VCaP (cell line): ENCODE measurements at regions not wholly inside any gene's neighbourhood (a gene's known extent, or its start where the extent isn't known, plus 50 kb on each side); places are given as distances from the start of the nearest gene placed in this dataset.
A peak's percentile ranks its signal among the peaks of the same experiment; 100 is the strongest.

Experiments used
- H3K27ac ChIP-seq: fragments of 450-650 bp; 2 replicates; pipeline ENCODE4 v1.5.1; 2017
- TF ChIP-seq, protein P1 (sequence below): fragments of 450-650 bp; conservative IDR thresholded peaks from 2 replicates; pipeline ENCODE4 v1.5.1; 2017; ENCODE audit warnings: mild to moderate bottlenecking, moderate library complexity

DNA sequence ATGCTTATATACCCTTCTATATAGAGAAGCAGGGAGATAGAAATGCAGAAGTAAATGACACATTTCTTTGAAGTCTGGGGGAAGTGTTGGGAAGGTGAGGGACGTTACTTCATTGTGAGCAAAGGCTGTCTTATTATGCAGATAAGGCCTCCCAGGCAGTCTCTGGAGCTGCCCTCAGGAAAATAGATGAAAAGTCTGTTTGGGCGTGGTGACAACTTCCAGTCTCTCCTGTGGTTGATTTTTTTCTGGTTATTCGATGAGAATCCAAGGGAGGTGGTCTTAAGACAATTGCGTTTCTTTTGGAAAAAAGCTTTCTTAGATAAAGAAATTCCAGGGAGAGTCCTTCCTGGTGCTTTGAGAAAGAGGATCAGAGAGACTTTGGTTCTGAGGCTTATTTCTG is 84.0 kb downstream of the NEUROD6 start:
- TF ChIP-seq, protein P1, sequence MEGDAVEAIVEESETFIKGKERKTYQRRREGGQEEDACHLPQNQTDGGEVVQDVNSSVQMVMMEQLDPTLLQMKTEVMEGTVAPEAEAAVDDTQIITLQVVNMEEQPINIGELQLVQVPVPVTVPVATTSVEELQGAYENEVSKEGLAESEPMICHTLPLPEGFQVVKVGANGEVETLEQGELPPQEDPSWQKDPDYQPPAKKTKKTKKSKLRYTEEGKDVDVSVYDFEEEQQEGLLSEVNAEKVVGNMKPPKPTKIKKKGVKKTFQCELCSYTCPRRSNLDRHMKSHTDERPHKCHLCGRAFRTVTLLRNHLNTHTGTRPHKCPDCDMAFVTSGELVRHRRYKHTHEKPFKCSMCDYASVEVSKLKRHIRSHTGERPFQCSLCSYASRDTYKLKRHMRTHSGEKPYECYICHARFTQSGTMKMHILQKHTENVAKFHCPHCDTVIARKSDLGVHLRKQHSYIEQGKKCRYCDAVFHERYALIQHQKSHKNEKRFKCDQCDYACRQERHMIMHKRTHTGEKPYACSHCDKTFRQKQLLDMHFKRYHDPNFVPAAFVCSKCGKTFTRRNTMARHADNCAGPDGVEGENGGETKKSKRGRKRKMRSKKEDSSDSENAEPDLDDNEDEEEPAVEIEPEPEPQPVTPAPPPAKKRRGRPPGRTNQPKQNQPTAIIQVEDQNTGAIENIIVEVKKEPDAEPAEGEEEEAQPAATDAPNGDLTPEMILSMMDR: no peak
- H3K27ac ChIP-seq: no peak overlapping the region

DNA sequence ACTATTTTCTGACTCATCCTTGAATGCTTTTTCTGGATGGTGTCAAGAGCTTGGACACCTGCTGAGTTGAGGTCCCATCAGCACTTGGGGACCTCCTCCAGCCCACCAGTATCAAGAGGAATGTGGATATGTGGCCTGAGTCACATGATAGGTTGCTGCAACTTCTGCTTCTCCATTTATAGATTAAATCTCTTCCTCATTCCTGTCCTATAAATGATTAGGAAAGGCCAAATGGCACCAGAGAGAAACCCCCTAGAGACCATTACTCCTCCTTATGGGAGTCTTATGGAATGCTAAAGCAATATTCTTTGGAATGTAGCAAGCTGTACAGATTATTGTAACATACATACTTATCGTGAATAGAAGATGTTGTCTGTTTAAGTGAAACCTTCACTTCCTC is 85.6 kb downstream of the NEUROD6 start:
- H3K27ac ChIP-seq: no peak overlapping the region
- TF ChIP-seq, protein P1: no peak

DNA sequence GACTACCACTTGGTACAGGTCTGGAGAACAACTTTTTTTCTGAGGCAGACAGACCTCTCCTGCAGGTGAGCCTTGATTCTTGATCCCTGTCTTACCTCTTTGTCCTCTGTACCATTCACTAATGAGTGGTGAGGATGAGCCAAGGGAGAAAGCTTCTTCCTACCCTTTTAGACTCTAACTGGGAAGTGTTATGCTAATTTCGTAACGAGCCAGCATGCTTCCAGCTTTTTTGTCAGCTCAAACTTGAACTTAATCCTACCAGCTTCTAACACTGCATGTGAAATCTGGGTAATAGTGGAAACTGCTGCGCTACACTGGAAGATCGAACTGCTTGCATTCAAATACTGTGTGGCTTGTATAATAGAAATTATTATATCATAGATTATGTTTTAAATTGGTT is 87.0 kb downstream of the NEUROD6 start:
- TF ChIP-seq, protein P1: no peak
- no peak overlapping the region for H3K27ac ChIP-seq

DNA sequence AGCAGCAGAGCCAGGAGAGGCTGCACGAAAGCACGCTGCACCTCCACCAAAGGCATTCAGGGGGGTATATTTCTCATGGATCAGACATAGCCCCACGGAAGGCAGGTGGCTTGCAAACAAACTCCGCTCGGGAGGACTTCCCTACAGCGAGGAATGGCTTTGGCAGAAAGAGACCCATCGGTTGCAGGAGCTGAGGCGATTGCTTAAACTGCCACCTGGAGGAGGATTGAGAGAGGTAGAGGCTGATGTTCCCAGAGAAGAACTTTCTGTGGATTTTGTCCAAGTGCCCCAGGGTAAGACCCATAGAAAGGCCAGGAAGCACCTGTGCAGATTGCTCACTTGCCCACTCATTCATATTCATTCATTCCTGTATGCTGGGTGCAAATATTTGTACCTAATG is 89.1 kb downstream of the NEUROD6 start:
- no peak overlapping the region for H3K27ac ChIP-seq
- TF ChIP-seq, protein P1: peak; percentile 30

DNA sequence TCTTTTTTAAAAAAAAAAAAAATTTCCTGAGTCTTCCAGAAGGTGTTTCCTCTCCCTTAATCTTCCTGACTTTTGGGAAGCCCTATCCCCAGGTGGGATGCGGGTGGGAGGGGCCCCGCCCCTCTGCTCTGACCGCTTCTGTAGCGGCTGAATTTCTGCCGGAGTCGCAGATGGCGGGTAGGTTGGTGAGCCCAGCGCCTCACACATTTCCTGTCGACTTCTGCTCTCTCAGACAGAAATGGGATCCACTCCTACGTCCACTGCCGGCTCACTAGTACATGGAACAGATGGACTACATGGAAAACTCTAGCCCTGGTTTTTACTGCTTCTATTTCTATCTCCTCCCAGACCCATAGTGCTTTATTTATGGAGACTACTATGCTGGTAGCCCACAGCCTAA is 90.9 kb downstream of the NEUROD6 start:
- no peak overlapping the region for H3K27ac ChIP-seq
- TF ChIP-seq, protein P1: no peak

DNA sequence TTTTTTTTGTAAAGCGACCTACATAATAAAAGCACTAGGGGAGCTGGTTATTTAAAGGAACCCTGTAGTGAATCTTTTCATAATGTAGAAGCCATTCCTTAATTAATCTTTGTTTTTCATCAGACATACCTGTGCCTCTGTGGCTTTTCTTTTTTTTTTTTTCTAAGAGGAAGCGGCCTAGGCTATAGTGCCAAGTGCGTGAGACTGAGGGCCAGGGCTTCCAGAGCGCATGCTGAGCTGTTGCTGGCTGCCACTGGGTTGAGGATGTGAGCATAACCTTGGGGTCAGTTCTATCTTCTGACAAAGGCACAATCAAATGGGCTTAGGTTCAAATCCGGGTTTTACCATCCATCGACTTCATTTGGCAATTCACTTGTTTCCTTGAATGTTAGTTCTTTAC is 103.7 kb downstream of the NEUROD6 start:
- TF ChIP-seq, protein P1: no peak
- no peak overlapping the region for H3K27ac ChIP-seq

DNA sequence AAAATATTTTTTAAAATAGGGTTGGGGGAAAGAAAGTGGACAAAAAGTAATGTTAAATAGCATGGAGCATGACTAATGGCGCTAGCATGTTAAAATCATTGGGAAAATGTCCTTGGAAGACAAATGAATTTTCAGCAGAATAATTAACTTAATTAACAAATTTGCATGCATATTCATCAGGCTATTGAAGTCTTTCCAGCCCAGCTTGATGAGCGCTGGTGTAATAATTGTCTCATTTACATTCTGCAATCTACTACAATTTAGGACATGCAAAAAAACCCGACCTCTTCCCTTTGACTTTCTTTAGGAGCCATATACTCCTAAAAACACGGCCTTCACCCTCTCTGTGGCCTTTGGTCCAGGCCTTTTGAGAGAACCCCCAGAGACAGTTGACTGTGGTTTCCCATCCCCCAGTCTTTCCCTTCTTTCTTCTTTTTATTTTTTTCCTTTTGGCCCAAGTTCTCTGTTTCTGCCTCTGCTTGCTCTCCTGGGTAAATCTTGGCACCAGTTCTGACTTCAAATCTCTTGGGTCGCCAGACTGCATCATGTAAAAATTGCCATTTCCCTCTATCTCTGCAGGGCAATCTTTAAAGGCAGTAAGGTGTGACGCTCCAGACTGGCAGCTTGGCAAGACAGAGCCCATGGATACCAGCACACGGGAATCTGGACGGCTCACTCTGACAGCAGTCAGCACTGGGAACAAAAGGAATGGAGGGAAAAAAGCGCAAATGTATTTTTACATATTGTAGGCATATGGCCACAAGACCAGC is 105.5 kb downstream of the NEUROD6 start:
- no peak overlapping the region for H3K27ac ChIP-seq
- TF ChIP-seq, protein P1: no peak
